Loucy (cell line): ENCODE measurements at regions not wholly inside any gene's neighbourhood (a gene's known extent, or its start where the extent isn't known, plus 50 kb on each side); places are given as distances from the start of the nearest gene placed in this dataset.
"Not testable (repeated sequence)": the region's sequence is repeated elsewhere in the genome, so short reads cannot be mapped to it uniquely, and the experiment has no call there.

Experiments
- H2AFZ ChIP-seq: fragments of 200-600 bp; sonication (generic); 2 replicates; pipeline ENCODE4 v1.6.0; 2016; ENCODE audit warnings: antibody characterized with exemption, mild to moderate bottlenecking, low read length, moderate library complexity
- H3F3A ChIP-seq: fragments of 200-600 bp; 2 replicates; pipeline ENCODE4 v1.6.0; 2016; ENCODE audit warnings: antibody characterized with exemption, low read depth, mild to moderate bottlenecking
- H3K27me3 ChIP-seq: fragments of 200-600 bp; sonication (generic); 2 replicates; pipeline ENCODE4 v1.6.1; 2014; ENCODE audit warnings: low read length, mild to moderate bottlenecking; ENCODE audit not compliant: insufficient read depth, poor library complexity, severe bottlenecking
- H3K36me3 ChIP-seq: fragments of 200-600 bp; sonication (generic); 2 replicates; pipeline ENCODE4 v1.6.1; 2016; ENCODE audit warnings: low read length; ENCODE audit not compliant: insufficient read depth
- H3K4me1 ChIP-seq: fragments of 200-600 bp; sonication (generic); 2 replicates; pipeline ENCODE4 v1.5.1; 2014; ENCODE audit warnings: low read length, mild to moderate bottlenecking; ENCODE audit not compliant: insufficient read depth, poor library complexity, severe bottlenecking
- H3K4me2 ChIP-seq: fragments of 200-600 bp; sonication (generic); 2 replicates; pipeline ENCODE4 v1.6.0; 2014; ENCODE audit warnings: antibody characterized with exemption, low read length, low read depth, mild to moderate bottlenecking; ENCODE audit not compliant: poor library complexity, severe bottlenecking
- H3K4me3 ChIP-seq: fragments of 200-600 bp; sonication (generic); 2 replicates; pipeline ENCODE4 v1.5.1; 2014; ENCODE audit warnings: low read length, mild to moderate bottlenecking, mixed read lengths; ENCODE audit not compliant: poor library complexity, severe bottlenecking
- H3K79me2 ChIP-seq: fragments of 200-600 bp; sonication (generic); 2 replicates; pipeline ENCODE4 v1.6.1; 2014; ENCODE audit warnings: low read length; ENCODE audit not compliant: insufficient read depth
- H3K9ac ChIP-seq: fragments of 200-600 bp; sonication (generic); 2 replicates; pipeline ENCODE4 v1.6.0; 2014; ENCODE audit warnings: mild to moderate bottlenecking, low read depth, low read length, moderate library complexity; ENCODE audit not compliant: poor library complexity, severe bottlenecking
- H3K9me2 ChIP-seq: fragments of 200-600 bp; sonication (generic); replicated peaks from 2 replicates; pipeline ENCODE4 v1.6.1; 2016; ENCODE audit warnings: low read depth, low read length, mixed read lengths
- H3K9me3 ChIP-seq: fragments of 200-600 bp; sonication (generic); 2 replicates; pipeline ENCODE4 v1.6.1; 2014; ENCODE audit warnings: mild to moderate bottlenecking, antibody characterized with exemption, low read length, low read depth; ENCODE audit not compliant: insufficient read depth
- H4K20me1 ChIP-seq: fragments of 200-600 bp; sonication (generic); 2 replicates; pipeline ENCODE4 v1.6.0; 2014; ENCODE audit warnings: antibody characterized with exemption, low read length, mild to moderate bottlenecking; ENCODE audit not compliant: insufficient read depth, poor library complexity, severe bottlenecking
- EZH2phosphoT487 ChIP-seq: fragments of 200-600 bp; IDR thresholded peaks from 2 replicates; pipeline ENCODE4 v1.6.1; 2018; ENCODE audit warnings: antibody characterized with exemption, mild to moderate bottlenecking, moderate library complexity, borderline replicate concordance
- TF ChIP-seq, protein P1 (sequence below): fragments of 200-600 bp; sonication (generic); conservative IDR thresholded peaks from 2 replicates; pipeline ENCODE4 v1.5.1; 2014; ENCODE audit warnings: mild to moderate bottlenecking, antibody characterized with exemption, low read length

GRCh38 chr12:104906695-104907094 is 51.4 kb downstream of the SLC41A2 start:
- Histone ChIP-seq H3K9me3 (no peaks in the 10 kb centered on the region), H3K79me2 (no peaks in the 10 kb centered on the region), H3K27me3 (no peaks in the 10 kb centered on the region), H3K9me2 (no peaks in the 10 kb centered on the region), H3K4me3 (no peak overlapping the region), H3F3A (no peaks in the 10 kb centered on the region), H2AFZ (no peak overlapping the region), H3K4me2 (no peak overlapping the region), H3K4me1 (no peaks in the 10 kb centered on the region), H3K36me3 (no peaks in the 10 kb centered on the region), H4K20me1 (no peaks in the 10 kb centered on the region), H3K9ac (no peak overlapping the region)
- TF ChIP-seq, protein P1, sequence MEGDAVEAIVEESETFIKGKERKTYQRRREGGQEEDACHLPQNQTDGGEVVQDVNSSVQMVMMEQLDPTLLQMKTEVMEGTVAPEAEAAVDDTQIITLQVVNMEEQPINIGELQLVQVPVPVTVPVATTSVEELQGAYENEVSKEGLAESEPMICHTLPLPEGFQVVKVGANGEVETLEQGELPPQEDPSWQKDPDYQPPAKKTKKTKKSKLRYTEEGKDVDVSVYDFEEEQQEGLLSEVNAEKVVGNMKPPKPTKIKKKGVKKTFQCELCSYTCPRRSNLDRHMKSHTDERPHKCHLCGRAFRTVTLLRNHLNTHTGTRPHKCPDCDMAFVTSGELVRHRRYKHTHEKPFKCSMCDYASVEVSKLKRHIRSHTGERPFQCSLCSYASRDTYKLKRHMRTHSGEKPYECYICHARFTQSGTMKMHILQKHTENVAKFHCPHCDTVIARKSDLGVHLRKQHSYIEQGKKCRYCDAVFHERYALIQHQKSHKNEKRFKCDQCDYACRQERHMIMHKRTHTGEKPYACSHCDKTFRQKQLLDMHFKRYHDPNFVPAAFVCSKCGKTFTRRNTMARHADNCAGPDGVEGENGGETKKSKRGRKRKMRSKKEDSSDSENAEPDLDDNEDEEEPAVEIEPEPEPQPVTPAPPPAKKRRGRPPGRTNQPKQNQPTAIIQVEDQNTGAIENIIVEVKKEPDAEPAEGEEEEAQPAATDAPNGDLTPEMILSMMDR = no peak
- TF ChIP-seq EZH2phosphoT487 = no peak

GRCh38 chr12:104905446-104905845 is 52.6 kb downstream of the SLC41A2 start:
- not testable (repeated sequence) for H2AFZ ChIP-seq, H3K9me2 ChIP-seq, H3K4me1 ChIP-seq, H3K9me3 ChIP-seq, H3K36me3 ChIP-seq, H3K79me2 ChIP-seq, H3F3A ChIP-seq, H4K20me1 ChIP-seq, H3K27me3 ChIP-seq, H3K4me2 ChIP-seq, H3K9ac ChIP-seq, H3K4me3 ChIP-seq

DNA sequence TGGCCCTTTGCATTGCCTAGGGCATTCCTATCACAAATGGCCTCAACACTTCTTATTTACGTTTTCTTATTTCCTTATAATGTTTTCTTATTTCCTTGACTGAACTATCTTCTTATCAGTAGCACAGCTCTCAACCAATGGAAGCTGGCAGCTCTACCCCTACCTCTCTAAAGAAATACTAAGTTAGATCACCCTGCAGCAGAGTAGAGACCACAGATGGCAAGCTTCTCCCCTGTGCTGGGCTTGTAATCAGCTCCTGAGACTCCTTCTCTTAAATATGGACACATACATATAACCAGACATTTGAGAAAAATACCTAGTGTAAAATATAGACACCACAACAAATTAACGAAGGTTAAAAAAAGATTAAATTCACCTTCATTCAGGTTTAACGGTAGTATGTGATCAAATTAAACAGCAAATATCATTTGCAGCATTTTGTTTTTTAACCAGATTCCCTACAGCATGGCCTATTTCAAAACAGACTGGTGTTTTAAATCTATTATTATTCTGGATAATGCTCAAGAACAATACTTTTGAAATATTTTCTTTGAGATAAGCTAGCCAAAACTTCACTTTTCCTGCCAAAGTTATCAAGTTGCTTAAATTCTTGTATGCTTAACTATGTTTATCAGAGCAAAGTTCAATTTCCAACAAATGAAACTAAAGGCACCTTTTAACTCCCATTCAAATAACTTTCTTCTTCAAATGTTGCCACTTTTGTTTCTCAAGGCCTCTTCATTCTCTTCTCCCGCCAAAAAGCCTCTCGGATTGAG is 54.3 kb downstream of the SLC41A2 start:
- Histone ChIP-seq H3K27me3 (no peaks in the 10 kb centered on the region), H3K4me3 (no peak overlapping the region), H3K9me3 (peaks cover 8% of the 10 kb centered on the region; the same call in 1 of the 2 replicates), H3K79me2 (no peaks in the 10 kb centered on the region), H3F3A (no peaks in the 10 kb centered on the region), H3K9ac (no peak overlapping the region), H2AFZ (no peak overlapping the region), H3K4me1 (no peaks in the 10 kb centered on the region), H3K4me2 (no peak overlapping the region), H3K36me3 (no peaks in the 10 kb centered on the region), H4K20me1 (no peaks in the 10 kb centered on the region), H3K9me2 (no peaks in the 10 kb centered on the region)
- TF ChIP-seq, protein P1 = no peak
- no peak for TF ChIP-seq EZH2phosphoT487

GRCh38 chr12:104902125-104902524 is 56.0 kb downstream of the SLC41A2 start:
- H3K27me3 ChIP-seq = no peaks in the 10 kb centered on the region
- no peak overlapping the region for H3K4me2 ChIP-seq
- no peak overlapping the region for H3K4me3 ChIP-seq
- no peaks in the 10 kb centered on the region for H4K20me1 ChIP-seq
- TF ChIP-seq, protein P1 = no peak
- TF ChIP-seq EZH2phosphoT487 = no peak
- peaks cover 8% of the 10 kb centered on the region; the same call in 1 of the 2 replicates for H3K9me3 ChIP-seq
- no peaks in the 10 kb centered on the region for H3F3A ChIP-seq
- no peak overlapping the region for H2AFZ ChIP-seq
- no peaks in the 10 kb centered on the region for H3K4me1 ChIP-seq
- no peaks in the 10 kb centered on the region for H3K79me2 ChIP-seq
- H3K36me3 ChIP-seq = no peaks in the 10 kb centered on the region
- no peak overlapping the region for H3K9ac ChIP-seq
- no peaks in the 10 kb centered on the region for H3K9me2 ChIP-seq
